ENCODE measurements at regions not wholly inside any gene's neighbourhood (a gene's known extent, or its start where the extent isn't known, plus 50 kb on each side); places are given as distances from the start of the nearest gene placed in this dataset.
"Not testable (repeated sequence)": the region's sequence is repeated elsewhere in the genome, so short reads cannot be mapped to it uniquely, and the experiment has no call there.

GRCh38 chr1:224539971-224540370 lies 76.1 kb upstream of the CNIH3 start:
- no peak for DNase-seq

- DNase-seq: peak; percentile 55
Observed at GRCh38 chr1:224540535-224540934, 75.6 kb upstream of the CNIH3 start.

- peak; percentile 32 for DNase-seq
Observed at GRCh38 chr1:224541072-224541790, 74.9 kb upstream of the CNIH3 start.

GRCh38 chr1:224541901-224542630 lies 74.1 kb upstream of the CNIH3 start:
- DNase-seq: no peak

GRCh38 chr1:224542783-224543440 lies 73.2 kb upstream of the CNIH3 start:
- no peak for DNase-seq

GRCh38 chr1:224543453-224543852 lies 72.7 kb upstream of the CNIH3 start:
- no peak for DNase-seq

- DNase-seq: no peak
Observed at GRCh38 chr1:224544346-224545110, 71.6 kb upstream of the CNIH3 start.

- no peak for DNase-seq
Observed at GRCh38 chr1:224545571-224545970, 70.5 kb upstream of the CNIH3 start.

- DNase-seq: no peak
Observed at GRCh38 chr1:224548676-224549075, 67.4 kb upstream of the CNIH3 start.

- DNase-seq: not testable (repeated sequence)
Observed at GRCh38 chr1:224551189-224551588, 64.9 kb upstream of the CNIH3 start.

GRCh38 chr1:224554056-224554455 lies 62.1 kb upstream of the CNIH3 start:
- DNase-seq: no peak

GRCh38 chr1:224554620-224555259 lies 61.4 kb upstream of the CNIH3 start:
- no peak for DNase-seq

GRCh38 chr1:224558904-224559303 lies 57.2 kb upstream of the CNIH3 start:
- peak; percentile 50 for DNase-seq

- no peak for DNase-seq
Observed at GRCh38 chr1:224559981-224560728, 56.0 kb upstream of the CNIH3 start.

GRCh38 chr1:224562881-224563280 lies 53.2 kb upstream of the CNIH3 start:
- not testable (repeated sequence) for DNase-seq

GRCh38 chr1:224563666-224564065 lies 52.5 kb upstream of the CNIH3 start:
- no peak for DNase-seq

- no peak for DNase-seq
Observed at GRCh38 chr1:224564454-224565084, 51.5 kb upstream of the CNIH3 start.

GRCh38 chr1:224565186-224565585 lies 50.9 kb upstream of the CNIH3 start:
- DNase-seq: no peak

GRCh38 chr1:224565611-224566406 lies 50.3 kb upstream of the CNIH3 start:
- no peak for DNase-seq

Data from NCI-H1105 treated with DMSO at 0.1 percent for 48 hours (cell line).